ENCODE measurements at regions not wholly inside any gene's neighbourhood (a gene's known extent, or its start where the extent isn't known, plus 50 kb on each side); places are given as distances from the start of the nearest gene placed in this dataset.

GRCh38 chr18:39969803-39970494 lies 1985.1 kb upstream of the PIK3C3 start:
- TF ChIP-seq POLR2AphosphoS5 (IDR thresholded peaks at IDR 0.05) (no peak), CTCF (IDR thresholded peaks at IDR 0.05) (no peak)
